ENCODE measurements at regions not wholly inside any gene's neighbourhood (a gene's known extent, or its start where the extent isn't known, plus 50 kb on each side); places are given as distances from the start of the nearest gene placed in this dataset.

GRCh38 chr2:57725337-57725947 is 321.2 kb upstream of the VRK2 start:
- H3K36me3 Mint-ChIP-seq (ENCODE audit: low read depth) = no peaks in the 10 kb centered on the region
- H3K4me1 Mint-ChIP-seq (ENCODE audit: low read depth) = peaks cover 16% of the 10 kb centered on the region
- DNase-seq = no peak
- no peak overlapping the region for H3K4me3 Mint-ChIP-seq
- H3K27me3 Mint-ChIP-seq (ENCODE audit: insufficient read depth) = peaks cover 9% of the 10 kb centered on the region; the same call in 1 of the 2 replicates
- H3K9me3 Mint-ChIP-seq = no peaks in the 10 kb centered on the region
- H3K27ac Mint-ChIP-seq = no peak overlapping the region
- no peak for TF ChIP-seq CTCF (IDR thresholded peaks at IDR 0.05)

- Mint-ChIP-seq H3K27me3 (ENCODE audit: insufficient read depth) (peaks cover 9% of the 10 kb centered on the region; the same call in 1 of the 2 replicates), H3K36me3 (ENCODE audit: low read depth) (no peaks in the 10 kb centered on the region), H3K27ac (no peak overlapping the region), H3K4me1 (ENCODE audit: low read depth) (peaks cover 7% of the 10 kb centered on the region), H3K9me3 (no peaks in the 10 kb centered on the region), H3K4me3 (no peak overlapping the region)
- no peak for DNase-seq
- no peak for TF ChIP-seq CTCF (IDR thresholded peaks at IDR 0.05)
These were observed 320.3 kb upstream of the VRK2 start for GRCh38 chr2:57726294-57726693.

- Mint-ChIP-seq H3K4me1 (ENCODE audit: low read depth) (no peaks in the 10 kb centered on the region), H3K4me3 (no peak overlapping the region), H3K9me3 (no peaks in the 10 kb centered on the region), H3K27ac (no peak overlapping the region), H3K36me3 (ENCODE audit: low read depth) (no peaks in the 10 kb centered on the region), H3K27me3 (ENCODE audit: insufficient read depth) (peaks cover 13% of the 10 kb centered on the region; the same call in 1 of the 2 replicates)
- TF ChIP-seq CTCF (IDR thresholded peaks at IDR 0.05) = no peak
- DNase-seq = no peak
These were observed 317.9 kb upstream of the VRK2 start for GRCh38 chr2:57728691-57729090.

- Mint-ChIP-seq H3K9me3 (no peaks in the 10 kb centered on the region), H3K27ac (no peak overlapping the region), H3K4me1 (ENCODE audit: low read depth) (no peaks in the 10 kb centered on the region), H3K4me3 (no peak overlapping the region), H3K27me3 (ENCODE audit: insufficient read depth) (peaks cover 10% of the 10 kb centered on the region; the same call in 1 of the 2 replicates), H3K36me3 (ENCODE audit: low read depth) (no peaks in the 10 kb centered on the region)
- DNase-seq = no peak
- TF ChIP-seq CTCF (IDR thresholded peaks at IDR 0.05) = no peak
These were observed 312.6 kb upstream of the VRK2 start for GRCh38 chr2:57733956-57734355.

GRCh38 chr2:57740891-57741290 is 305.7 kb upstream of the VRK2 start:
- no peaks in the 10 kb centered on the region for H3K4me1 Mint-ChIP-seq (ENCODE audit: low read depth)

More at GRCh38 chr2:57740891-57741290, 305.7 kb upstream of the VRK2 start:
- H3K27ac Mint-ChIP-seq = no peak overlapping the region
- no peak overlapping the region for H3K4me3 Mint-ChIP-seq
- peaks cover 2% of the 10 kb centered on the region; the same call in 1 of the 2 replicates for H3K27me3 Mint-ChIP-seq (ENCODE audit: insufficient read depth)
- H3K36me3 Mint-ChIP-seq (ENCODE audit: low read depth) = no peaks in the 10 kb centered on the region
- TF ChIP-seq CTCF (IDR thresholded peaks at IDR 0.05) = no peak
- DNase-seq = no peak
- H3K9me3 Mint-ChIP-seq = no peaks in the 10 kb centered on the region

Data from HFFc6 (cell line).